Upper lobe of left lung (tissue), 6 donors: ENCODE measurements at regions not wholly inside any gene's neighbourhood (a gene's known extent, or its start where the extent isn't known, plus 50 kb on each side); places are given as distances from the start of the nearest gene placed in this dataset.

Experiments
- ATAC-seq, 2 donors: fragments of 200-7000 bp; cut with Tn5 transposase; one replicate each; pipeline ENCODE4 v1.9.1; 2022; ENCODE audit warnings: mild to moderate bottlenecking in 2 of 2, moderate library complexity in 2 of 2; ENCODE audit not compliant: low FRiP score in 2 of 2
- DNase-seq, 2 donors: peaks; one replicate each; pipeline ENCODE4 v3.0.0-alpha.2; 2019 to 2020
- H3K27ac ChIP-seq, 4 donors: fragments of 200-600 bp; sonication (generic); one replicate each; pipeline ENCODE4 v1.5.1; 2016 to 2019
- H3K27me3 ChIP-seq, 4 donors: fragments of 200-600 bp; sonication (generic); one replicate each; pipeline ENCODE4 v1.5.1; 2017 to 2019
- H3K36me3 ChIP-seq, 4 donors: fragments of 200-600 bp; sonication (generic); one replicate each; pipeline ENCODE4 v1.5.1; 2016 to 2019
- H3K4me1 ChIP-seq, 4 donors: fragments of 200-600 bp; sonication (generic); one replicate each; pipeline ENCODE4 v1.5.1; 2018 to 2019
- H3K4me3 ChIP-seq, 4 donors: fragments of 200-600 bp; sonication (generic); one replicate each; pipeline ENCODE4 v1.5.1; 2017 to 2019; ENCODE audit warnings: mild to moderate bottlenecking in 2 of 4, moderate library complexity in 1 of 4
- H3K9me3 ChIP-seq, 4 donors: fragments of 200-600 bp; sonication (generic); one replicate each; pipeline ENCODE4 v1.5.1; 2018 to 2019
- EP300 ChIP-seq, 4 donors: sonication (generic); formaldehyde crosslinking; IDR thresholded peaks; one replicate each; pipeline ENCODE4 v1.5.1; 2017; ENCODE audit warnings: antibody characterized with exemption in 4 of 4, control low read depth in 2 of 4
- POLR2A ChIP-seq, 4 donors: fragments of 450-650 bp; IDR thresholded peaks; one replicate each; pipeline ENCODE4 v1.5.1; 2016 to 2017; ENCODE audit warnings: antibody characterized with exemption in 4 of 4, mild to moderate bottlenecking in 2 of 4
- POLR2AphosphoS5 ChIP-seq, 2 donors: sonication (generic); formaldehyde crosslinking; IDR thresholded peaks; one replicate each; pipeline ENCODE4 v1.5.1; 2017; ENCODE audit warnings: antibody characterized with exemption in 2 of 2
- WGBS, 2 donors: methylation state at CpG; one replicate each; pipeline ENCODE4 v1.1.5; 2017 to 2018; 5-methylcytosine and 5-hydroxymethylcytosine counted together
- TF ChIP-seq, protein P1 (sequence below), 6 experiments: fragments of 450-650 bp in 4 of 6; fragments of 200-600 bp in 2 of 6; sonication (generic) in 2 of 6; IDR thresholded peaks; one replicate each; pipeline ENCODE4 v1.5.1; 2016 to 2019; ENCODE audit warnings: antibody characterized with exemption in 6 of 6
- donor health status: DM: no; HTN: no; CAD: no; lungs with moderate emphysema.
- donor health status: DM: no; HTN: yes; CAD: no; lungs with severe emphysema.

DNA sequence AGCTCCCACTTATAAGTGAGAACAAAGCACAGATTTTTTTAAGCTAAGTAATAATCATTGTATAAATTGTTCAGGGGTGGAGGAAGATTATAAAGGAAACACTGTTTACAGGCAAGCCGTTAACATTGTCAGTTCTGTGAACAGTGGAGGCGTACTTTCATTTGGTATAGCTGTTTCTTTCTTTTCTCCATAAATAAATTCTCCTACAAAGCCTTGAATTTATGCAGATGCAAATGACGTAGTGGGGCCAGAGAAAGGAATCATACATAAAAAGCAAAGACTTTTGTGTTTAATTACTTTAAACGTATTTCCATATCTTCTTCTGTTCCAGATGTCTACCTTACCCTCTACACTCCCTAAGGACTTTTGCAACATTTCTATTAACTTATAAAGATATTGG, 914.9 kb downstream of the ZPLD1 start:
- Histone ChIP-seq H3K9me3 (no peaks in the 10 kb centered on the region), H3K36me3 (no peaks in the 10 kb centered on the region), H3K27ac (no peak overlapping the region), H3K4me3 (no peak overlapping the region), H3K4me1 (no peaks in the 10 kb centered on the region), H3K27me3 (no peaks in the 10 kb centered on the region)
- ATAC-seq, result no peak
- no peak for DNase-seq
- no peak for TF ChIP-seq POLR2AphosphoS5 (IDR thresholded peaks at IDR 0.05)
- TF ChIP-seq, protein P1, sequence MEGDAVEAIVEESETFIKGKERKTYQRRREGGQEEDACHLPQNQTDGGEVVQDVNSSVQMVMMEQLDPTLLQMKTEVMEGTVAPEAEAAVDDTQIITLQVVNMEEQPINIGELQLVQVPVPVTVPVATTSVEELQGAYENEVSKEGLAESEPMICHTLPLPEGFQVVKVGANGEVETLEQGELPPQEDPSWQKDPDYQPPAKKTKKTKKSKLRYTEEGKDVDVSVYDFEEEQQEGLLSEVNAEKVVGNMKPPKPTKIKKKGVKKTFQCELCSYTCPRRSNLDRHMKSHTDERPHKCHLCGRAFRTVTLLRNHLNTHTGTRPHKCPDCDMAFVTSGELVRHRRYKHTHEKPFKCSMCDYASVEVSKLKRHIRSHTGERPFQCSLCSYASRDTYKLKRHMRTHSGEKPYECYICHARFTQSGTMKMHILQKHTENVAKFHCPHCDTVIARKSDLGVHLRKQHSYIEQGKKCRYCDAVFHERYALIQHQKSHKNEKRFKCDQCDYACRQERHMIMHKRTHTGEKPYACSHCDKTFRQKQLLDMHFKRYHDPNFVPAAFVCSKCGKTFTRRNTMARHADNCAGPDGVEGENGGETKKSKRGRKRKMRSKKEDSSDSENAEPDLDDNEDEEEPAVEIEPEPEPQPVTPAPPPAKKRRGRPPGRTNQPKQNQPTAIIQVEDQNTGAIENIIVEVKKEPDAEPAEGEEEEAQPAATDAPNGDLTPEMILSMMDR (IDR thresholded peaks at IDR 0.05), result no peak
- no peak for TF ChIP-seq POLR2A (IDR thresholded peaks at IDR 0.05)
- no peak for TF ChIP-seq EP300 (IDR thresholded peaks at IDR 0.05)
- WGBS, 2 donors, result 73 to 74% methylated on average over 4 of the region's 4 CpGs

DNA sequence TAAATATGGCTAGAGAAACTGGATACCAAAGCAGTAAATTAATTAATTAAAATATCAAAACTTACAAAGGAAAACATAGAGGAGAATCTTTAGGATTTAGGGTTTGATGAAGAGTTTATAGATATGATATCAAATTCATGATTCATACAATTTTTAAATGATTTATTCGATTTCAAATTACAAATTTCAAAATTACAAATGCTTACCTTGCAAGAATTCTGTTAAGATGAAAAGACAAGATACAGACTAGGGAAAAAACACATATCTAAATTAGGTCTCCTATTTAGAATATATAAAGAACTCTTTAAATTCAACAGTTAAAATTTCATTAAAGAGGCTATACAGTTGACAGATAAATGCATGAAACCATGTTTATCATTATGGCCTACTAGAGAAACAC, 930.7 kb downstream of the ZPLD1 start:
- H3K9me3 ChIP-seq, result no peaks in the 10 kb centered on the region
- ATAC-seq (no peak), DNase-seq (no peak)
- 67 to 76% methylated on average over 1 of the region's 1 CpG for WGBS, 2 donors
- no peak overlapping the region for H3K4me3 ChIP-seq
- H3K36me3 ChIP-seq, result no peaks in the 10 kb centered on the region
- no peaks in the 10 kb centered on the region for H3K27me3 ChIP-seq
- H3K27ac ChIP-seq, result no peak overlapping the region
- TF ChIP-seq POLR2AphosphoS5 (IDR thresholded peaks at IDR 0.05) (no peak), POLR2A (IDR thresholded peaks at IDR 0.05) (no peak), EP300 (IDR thresholded peaks at IDR 0.05) (no peak)
- TF ChIP-seq, protein P1 (IDR thresholded peaks at IDR 0.05), result no peak
- H3K4me1 ChIP-seq, result no peaks in the 10 kb centered on the region

DNA sequence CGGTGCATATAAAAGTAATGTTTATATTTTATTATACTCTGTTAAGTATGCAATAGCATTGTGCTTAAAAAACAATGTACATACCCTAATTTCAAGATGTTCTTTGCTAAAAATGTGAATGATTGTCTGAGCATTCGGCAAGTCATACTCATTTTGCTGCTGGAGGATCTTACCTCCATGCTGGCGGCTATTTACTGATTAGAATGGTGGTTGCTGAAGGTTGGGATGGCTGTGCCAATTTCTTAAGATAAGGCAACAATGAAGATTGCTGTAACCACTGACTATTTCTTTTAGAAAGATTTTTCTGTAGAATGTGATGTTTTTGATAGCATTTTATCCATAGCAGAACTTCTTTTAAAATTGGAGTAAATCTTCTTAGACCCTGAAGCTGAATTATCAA, 932.7 kb downstream of the ZPLD1 start:
- DNase-seq, result no peak
- H3K27me3 ChIP-seq, result no peaks in the 10 kb centered on the region
- H3K4me3 ChIP-seq, result no peak overlapping the region
- 87 to 88% methylated on average over 3 of the region's 3 CpGs for WGBS, 2 donors
- H3K9me3 ChIP-seq, result no peaks in the 10 kb centered on the region
- ATAC-seq, result no peak
- H3K27ac ChIP-seq, result no peak overlapping the region
- TF ChIP-seq, protein P1 (IDR thresholded peaks at IDR 0.05), result no peak
- no peaks in the 10 kb centered on the region for H3K4me1 ChIP-seq
- H3K36me3 ChIP-seq, result no peaks in the 10 kb centered on the region

DNA sequence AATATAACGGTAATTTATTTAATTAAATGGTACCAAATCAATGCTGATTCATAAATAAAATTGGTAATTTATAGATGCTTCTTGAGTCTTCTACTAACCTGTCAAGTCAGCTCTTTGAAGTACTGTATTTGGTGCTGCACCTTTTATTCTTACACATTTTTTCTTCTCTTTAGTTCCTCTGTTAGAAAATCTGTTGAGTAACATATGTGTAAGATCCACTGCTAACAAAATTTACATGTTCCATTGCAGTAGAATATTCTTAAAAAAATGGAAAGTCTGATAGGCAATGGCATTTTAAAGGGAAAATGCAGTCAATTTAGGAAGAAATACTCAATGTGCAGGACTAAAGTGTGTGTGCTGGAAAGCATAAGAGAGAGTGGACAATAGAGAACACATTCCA, 936.6 kb downstream of the ZPLD1 start:
- Histone ChIP-seq H3K27ac (no peak overlapping the region), H3K36me3 (no peaks in the 10 kb centered on the region), H3K4me1 (no peaks in the 10 kb centered on the region), H3K27me3 (no peaks in the 10 kb centered on the region), H3K9me3 (no peaks in the 10 kb centered on the region), H3K4me3 (no peak overlapping the region)
- DNase-seq (no peak), ATAC-seq (no peak)
- 0 to 48% methylated on average over 1 of the region's 1 CpG for WGBS, 2 donors
- no peak for TF ChIP-seq EP300 (IDR thresholded peaks at IDR 0.05)
- TF ChIP-seq, protein P1 (IDR thresholded peaks at IDR 0.05), result no peak
- no peak for TF ChIP-seq POLR2A (IDR thresholded peaks at IDR 0.05)
- no peak for TF ChIP-seq POLR2AphosphoS5 (IDR thresholded peaks at IDR 0.05)

DNA sequence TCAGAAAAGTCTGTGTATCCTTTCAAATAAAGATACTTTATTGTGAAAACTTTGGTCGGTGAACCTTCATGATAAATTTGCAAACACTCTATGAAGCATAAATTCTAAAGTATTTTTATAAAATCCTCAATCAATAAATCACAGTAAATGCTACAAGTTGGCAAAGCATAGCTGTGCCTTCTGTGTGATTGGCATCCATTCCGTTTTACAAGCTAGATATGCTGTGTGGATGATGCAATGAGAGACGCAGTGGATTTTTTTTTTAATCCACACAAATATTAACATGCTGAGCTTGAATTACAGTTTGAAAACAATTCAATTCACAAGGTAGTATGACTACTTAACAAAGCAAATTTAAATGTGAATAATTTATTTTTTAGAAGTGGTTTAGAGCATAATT, 937.2 kb downstream of the ZPLD1 start:
- H3K4me3 ChIP-seq, result no peak overlapping the region
- no peak for ATAC-seq
- H3K9me3 ChIP-seq, result no peaks in the 10 kb centered on the region
- no peaks in the 10 kb centered on the region for H3K27me3 ChIP-seq
- WGBS, 2 donors, result 67 to 72% methylated on average over 3 of the region's 3 CpGs
- no peak overlapping the region for H3K27ac ChIP-seq
- no peaks in the 10 kb centered on the region for H3K4me1 ChIP-seq
- H3K36me3 ChIP-seq, result no peaks in the 10 kb centered on the region
- DNase-seq, result no peak
- TF ChIP-seq POLR2A (IDR thresholded peaks at IDR 0.05) (no peak), POLR2AphosphoS5 (IDR thresholded peaks at IDR 0.05) (no peak), EP300 (IDR thresholded peaks at IDR 0.05) (no peak)
- TF ChIP-seq, protein P1 (IDR thresholded peaks at IDR 0.05), result no peak
